ENCODE measurements at regions not wholly inside any gene's neighbourhood (a gene's known extent, or its start where the extent isn't known, plus 50 kb on each side); places are given as distances from the start of the nearest gene placed in this dataset.

DNA sequence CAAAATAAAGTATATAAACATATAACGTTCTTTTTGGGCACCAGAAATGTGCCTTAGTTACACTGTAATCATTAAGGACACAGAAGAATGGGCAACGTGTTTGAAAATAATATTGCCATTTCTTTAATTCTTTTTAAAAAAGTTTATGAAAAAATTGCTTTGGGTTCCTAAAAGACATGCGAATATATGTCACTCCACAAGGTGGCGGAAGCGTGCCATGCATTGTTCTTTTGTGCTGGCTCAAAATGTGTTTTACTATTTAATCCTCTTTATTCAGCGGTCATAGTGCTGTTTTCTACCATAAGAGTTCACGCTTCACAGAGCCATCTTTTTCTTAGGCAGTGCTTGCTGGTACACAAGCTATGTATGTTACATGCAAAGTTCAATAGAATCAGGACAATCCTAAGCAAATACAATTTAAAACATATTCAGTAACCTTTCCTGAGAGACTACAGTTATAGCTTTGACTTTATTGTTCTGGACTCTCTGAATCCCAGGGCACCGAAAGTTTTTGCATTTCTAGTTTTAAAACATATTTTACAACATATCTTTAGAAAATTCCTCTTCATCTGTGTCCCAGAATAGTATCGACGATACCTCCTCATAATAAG lies 147.8 kb upstream of the ERBB4 start:
- TF ChIP-seq ASH2L (IDR thresholded peaks at IDR 0.05; ENCODE audit: borderline replicate concordance, low read depth), result no peak
- no peak for TF ChIP-seq POLR2AphosphoS2 (IDR thresholded peaks at IDR 0.05; ENCODE audit: low read depth, low read length)

Data from GM12878 (cell line).